ENCODE measurements at regions not wholly inside any gene's neighbourhood (a gene's known extent, or its start where the extent isn't known, plus 50 kb on each side); places are given as distances from the start of the nearest gene placed in this dataset.

DNA sequence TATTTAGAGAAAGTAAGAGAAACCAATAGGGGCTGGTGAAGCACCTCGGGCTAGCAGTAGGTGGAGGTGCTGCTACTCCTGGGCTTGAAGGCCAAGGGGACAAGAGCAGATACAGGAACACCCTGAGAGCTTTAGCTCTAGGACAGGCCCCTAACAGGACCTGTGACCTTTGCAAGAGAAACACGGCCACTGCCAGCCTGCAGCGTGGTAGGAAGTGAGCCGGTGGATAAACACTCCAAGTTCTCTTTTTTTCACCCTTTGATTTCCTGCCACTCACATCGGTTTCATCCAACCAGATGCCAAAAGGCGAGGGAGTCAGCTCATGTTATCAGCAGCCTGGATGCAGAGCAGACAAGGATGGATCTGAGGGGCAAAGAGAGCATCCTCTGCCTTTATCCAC lies 66.8 kb upstream of the SPRED2 start:
- Histone ChIP-seq H3K18ac (ENCODE audit: low read depth, low read length) (no peak overlapping the region), H2AK5ac (ENCODE audit: low read depth, low read length) (no peak overlapping the region), H3K27ac (ENCODE audit: insufficient read depth, low read length) (no peak overlapping the region), H3K23ac (ENCODE audit: low read depth, low read length) (no peak overlapping the region), H3K27me3 (ENCODE audit: control insufficient read depth, insufficient read depth, low read length) (peaks cover 17% of the 10 kb centered on the region), H2BK15ac (ENCODE audit: low read depth, low read length) (no peak overlapping the region), H3K9me1 (ENCODE audit: insufficient read depth, low read length) (no peaks in the 10 kb centered on the region), H2BK120ac (ENCODE audit: low read depth, low read length) (no peak overlapping the region), H4K91ac (ENCODE audit: insufficient read depth, low read depth, low read length) (no peak overlapping the region), H2AK9ac (replicated peaks; ENCODE audit: low read depth, low read length, poor library complexity) (no peak overlapping the region), H4K20me1 (ENCODE audit: insufficient read depth, low read length) (no peaks in the 10 kb centered on the region), H3K9me3 (ENCODE audit: control insufficient read depth, insufficient read depth, low read length) (no peaks in the 10 kb centered on the region), H2AFZ (replicated peaks; ENCODE audit: low read length, poor library complexity) (no peak overlapping the region), H3K79me1 (ENCODE audit: low read depth in 1 of 2, low read length in 2 of 2) (no peaks in the 10 kb centered on the region), H3K4me3 (ENCODE audit: insufficient read depth, low read depth, low read length) (no peak overlapping the region), H2BK20ac (ENCODE audit: low read depth, low read length) (no peak overlapping the region), H4K5ac (ENCODE audit: low read depth, low read length) (no peak overlapping the region), H3K9ac (ENCODE audit: low read depth, low read length) (no peak overlapping the region), H2BK5ac (ENCODE audit: low read depth, low read length, poor library complexity, severe bottlenecking) (no peak overlapping the region), H3K4ac (ENCODE audit: low read depth, low read length) (no peak overlapping the region), H3K4me2 (ENCODE audit: low read depth, low read length) (no peak overlapping the region), H3K14ac (replicated peaks; ENCODE audit: low read depth, low read length) (no peak overlapping the region), H4K8ac (ENCODE audit: low read depth in 2 of 2, low read length in 2 of 2) (no peak overlapping the region), H3K36me3 (ENCODE audit: control insufficient read depth, insufficient read depth, low read length) (no peaks in the 10 kb centered on the region), H3K4me1 (ENCODE audit: control insufficient read depth, insufficient read depth, low read length) (no peaks in the 10 kb centered on the region), H3K56ac (ENCODE audit: extremely low read depth, insufficient read depth, low read length) (no peak overlapping the region)
- ChIA-PET POLR2A (ENCODE audit: unreplicated experiment) (no interaction called here), CTCF (no interaction called here)
- intact Hi-C loops (cut with micrococcal nuclease), result no loop called here
- TF ChIP-seq MAZ (IDR thresholded peaks at IDR 0.05; ENCODE audit: borderline replicate concordance, low read depth, low read length), result no peak
- no peak for TF ChIP-seq SMC3 (IDR thresholded peaks at IDR 0.05; ENCODE audit: low read depth, low read length)
- TF ChIP-seq MAFK (IDR thresholded peaks at IDR 0.05; ENCODE audit: low read depth, low read length), result no peak
- no peak for TF ChIP-seq NFE2L2 (IDR thresholded peaks at IDR 0.05; ENCODE audit: low read depth, low read length)
- TF ChIP-seq, protein P1, sequence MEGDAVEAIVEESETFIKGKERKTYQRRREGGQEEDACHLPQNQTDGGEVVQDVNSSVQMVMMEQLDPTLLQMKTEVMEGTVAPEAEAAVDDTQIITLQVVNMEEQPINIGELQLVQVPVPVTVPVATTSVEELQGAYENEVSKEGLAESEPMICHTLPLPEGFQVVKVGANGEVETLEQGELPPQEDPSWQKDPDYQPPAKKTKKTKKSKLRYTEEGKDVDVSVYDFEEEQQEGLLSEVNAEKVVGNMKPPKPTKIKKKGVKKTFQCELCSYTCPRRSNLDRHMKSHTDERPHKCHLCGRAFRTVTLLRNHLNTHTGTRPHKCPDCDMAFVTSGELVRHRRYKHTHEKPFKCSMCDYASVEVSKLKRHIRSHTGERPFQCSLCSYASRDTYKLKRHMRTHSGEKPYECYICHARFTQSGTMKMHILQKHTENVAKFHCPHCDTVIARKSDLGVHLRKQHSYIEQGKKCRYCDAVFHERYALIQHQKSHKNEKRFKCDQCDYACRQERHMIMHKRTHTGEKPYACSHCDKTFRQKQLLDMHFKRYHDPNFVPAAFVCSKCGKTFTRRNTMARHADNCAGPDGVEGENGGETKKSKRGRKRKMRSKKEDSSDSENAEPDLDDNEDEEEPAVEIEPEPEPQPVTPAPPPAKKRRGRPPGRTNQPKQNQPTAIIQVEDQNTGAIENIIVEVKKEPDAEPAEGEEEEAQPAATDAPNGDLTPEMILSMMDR (conservative IDR thresholded peaks at IDR 0.05; ENCODE audit: low read depth, low read length), result no peak
- no peak for TF ChIP-seq CEBPB (IDR thresholded peaks at IDR 0.05; ENCODE audit: low read depth, low read length)
- no peak for TF ChIP-seq RFX5 (IDR thresholded peaks at IDR 0.05; ENCODE audit: low read depth, low read length)
- TF ChIP-seq CHD1 (IDR thresholded peaks at IDR 0.05; ENCODE audit: low read depth, low read length), result no peak
- no peak for TF ChIP-seq POLR2A (IDR thresholded peaks at IDR 0.05; ENCODE audit: low read depth, low read length)
- TF ChIP-seq RAD21 (IDR thresholded peaks at IDR 0.05; ENCODE audit: low read length), result no peak
- TF ChIP-seq RCOR1 (IDR thresholded peaks at IDR 0.05; ENCODE audit: insufficient replicate concordance, low read length), result no peak
- TF ChIP-seq, protein P2, sequence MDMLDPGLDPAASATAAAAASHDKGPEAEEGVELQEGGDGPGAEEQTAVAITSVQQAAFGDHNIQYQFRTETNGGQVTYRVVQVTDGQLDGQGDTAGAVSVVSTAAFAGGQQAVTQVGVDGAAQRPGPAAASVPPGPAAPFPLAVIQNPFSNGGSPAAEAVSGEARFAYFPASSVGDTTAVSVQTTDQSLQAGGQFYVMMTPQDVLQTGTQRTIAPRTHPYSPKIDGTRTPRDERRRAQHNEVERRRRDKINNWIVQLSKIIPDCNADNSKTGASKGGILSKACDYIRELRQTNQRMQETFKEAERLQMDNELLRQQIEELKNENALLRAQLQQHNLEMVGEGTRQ (IDR thresholded peaks at IDR 0.05; ENCODE audit: low read depth, low read length), result no peak
- no peak for TF ChIP-seq FOS (IDR thresholded peaks at IDR 0.05; ENCODE audit: low read depth, low read length)
- TF ChIP-seq, protein P3, sequence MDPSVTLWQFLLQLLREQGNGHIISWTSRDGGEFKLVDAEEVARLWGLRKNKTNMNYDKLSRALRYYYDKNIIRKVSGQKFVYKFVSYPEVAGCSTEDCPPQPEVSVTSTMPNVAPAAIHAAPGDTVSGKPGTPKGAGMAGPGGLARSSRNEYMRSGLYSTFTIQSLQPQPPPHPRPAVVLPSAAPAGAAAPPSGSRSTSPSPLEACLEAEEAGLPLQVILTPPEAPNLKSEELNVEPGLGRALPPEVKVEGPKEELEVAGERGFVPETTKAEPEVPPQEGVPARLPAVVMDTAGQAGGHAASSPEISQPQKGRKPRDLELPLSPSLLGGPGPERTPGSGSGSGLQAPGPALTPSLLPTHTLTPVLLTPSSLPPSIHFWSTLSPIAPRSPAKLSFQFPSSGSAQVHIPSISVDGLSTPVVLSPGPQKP (IDR thresholded peaks at IDR 0.05; ENCODE audit: borderline replicate concordance, low read depth, low read length), result no peak
- TF ChIP-seq MXI1 (IDR thresholded peaks at IDR 0.05; ENCODE audit: borderline replicate concordance, low read depth, low read length), result no peak
- no peak for TF ChIP-seq BHLHE40 (IDR thresholded peaks at IDR 0.05; ENCODE audit: low read depth, low read length)
- DNase-seq (no peak), ATAC-seq (ENCODE audit: low read depth) (no peak)
- dilution Hi-C loops (cut with HindIII; ENCODE audit: low sequenced_read_pairs, unreplicated experiment), result no loop called here
- in situ Hi-C loops (cut with MboI; ENCODE audit: low sequenced_read_pairs), result no loop called here
- WGBS, 2 experiments (ENCODE audit: extremely low coverage in 2 of 2, insufficient read length in 1 of 2), result 35% methylated on average over 2 of the region's 6 CpGs; no CpG with 5 or more reads in 1 of the 2 experiments
- no TSS peak for BruUV-seq (replicated peaks)

All from IMR-90 (cell line).